Vagina (tissue), 2 donors: ENCODE measurements at regions not wholly inside any gene's neighbourhood (a gene's known extent, or its start where the extent isn't known, plus 50 kb on each side); places are given as distances from the start of the nearest gene placed in this dataset.
A peak's percentile ranks its signal among the peaks of the same experiment; 100 is the strongest.

Experiments
- DNase-seq, 2 donors: peaks; one replicate each; pipeline ENCODE4 v3.0.0-alpha.2; 2017; ENCODE audit errors: extremely low spot score in 2 of 2
- H3K27ac ChIP-seq: fragments of 200-600 bp; sonication (generic); one replicate; pipeline ENCODE4 v1.5.1; 2019
- H3K27me3 ChIP-seq: fragments of 200-600 bp; sonication (generic); one replicate; pipeline ENCODE4 v1.5.1; 2019
- H3K36me3 ChIP-seq, 2 donors: fragments of 200-600 bp; sonication (generic); one replicate each; pipeline ENCODE4 v1.5.1; 2017 to 2019
- H3K4me1 ChIP-seq: fragments of 200-600 bp; sonication (generic); one replicate; pipeline ENCODE4 v1.5.1; 2019
- H3K4me3 ChIP-seq, 2 donors: fragments of 200-600 bp; sonication (generic); 1 replicate in 1 of 2; 2 replicates in 1 of 2; pipeline ENCODE4 v1.5.1; 2016 to 2019
- H3K9me3 ChIP-seq: fragments of 200-600 bp; sonication (generic); one replicate; pipeline ENCODE4 v1.5.1; 2019
- CTCF ChIP-seq, 3 experiments: fragments of 450-650 bp in 2 of 3; fragments of 200-600 bp in 1 of 3; sonication (generic) in 1 of 3; IDR thresholded peaks; one replicate each; pipeline ENCODE4 v1.5.1; 2017 to 2019; ENCODE audit warnings: antibody characterized with exemption in 3 of 3, mild to moderate bottlenecking in 2 of 3, moderate library complexity in 2 of 3
- POLR2A ChIP-seq, 2 donors: fragments of 450-650 bp; IDR thresholded peaks; one replicate each; pipeline ENCODE4 v1.6.1; 2017; ENCODE audit warnings: antibody characterized with exemption in 2 of 2, mild to moderate bottlenecking in 2 of 2, moderate library complexity in 2 of 2
- POLR2AphosphoS5 ChIP-seq, 2 donors: sonication (generic); formaldehyde crosslinking; IDR thresholded peaks; one replicate each; pipeline ENCODE4 v1.9.0; 2017; ENCODE audit warnings: antibody characterized with exemption in 2 of 2, mild to moderate bottlenecking in 2 of 2, low read depth in 1 of 2; ENCODE audit not compliant: insufficient read depth in 1 of 2
- intact Hi-C: fragments of 100-400 bp; cut with DNase I; formaldehyde crosslinking; loops from one replicate; pipeline ENCODE4 v1.15.1; 2023

- Histone ChIP-seq H3K27me3 (no peaks in the 10 kb centered on the region), H3K27ac (no peak overlapping the region), H3K4me3 (no peak overlapping the region), H3K4me1 (no peaks in the 10 kb centered on the region), H3K9me3 (no peaks in the 10 kb centered on the region), H3K36me3 (no peaks in the 10 kb centered on the region)
- TF ChIP-seq CTCF (IDR thresholded peaks at IDR 0.05) (no peak), POLR2AphosphoS5 (IDR thresholded peaks at IDR 0.05; ENCODE audit: insufficient read depth in 1 of 2, low read depth in 1 of 2) (no peak), POLR2A (IDR thresholded peaks at IDR 0.05) (no peak)
- DNase-seq: no peak
- intact Hi-C loops: no loop called here
Measured at GRCh38 chr13:21228738-21229137, 52.3 kb downstream of the MRPL57 start.

GRCh38 chr13:21229241-21230024, 53.0 kb downstream of the MRPL57 start:
- H3K27me3 ChIP-seq: no peaks in the 10 kb centered on the region
- intact Hi-C loops: no loop called here

GRCh38 chr13:21230516-21230915, 54.1 kb downstream of the MRPL57 start:
- intact Hi-C loops: no loop called here
- DNase-seq: no peak
- Histone ChIP-seq H3K4me3 (no peak overlapping the region), H3K27ac (no peak overlapping the region), H3K4me1 (no peaks in the 10 kb centered on the region), H3K36me3 (no peaks in the 10 kb centered on the region), H3K27me3 (no peaks in the 10 kb centered on the region), H3K9me3 (no peaks in the 10 kb centered on the region)
- TF ChIP-seq POLR2A (IDR thresholded peaks at IDR 0.05) (no peak), CTCF (IDR thresholded peaks at IDR 0.05) (no peak), POLR2AphosphoS5 (IDR thresholded peaks at IDR 0.05; ENCODE audit: insufficient read depth in 1 of 2, low read depth in 1 of 2) (no peak)

More at GRCh38 chr13:21229241-21230024, 53.0 kb downstream of the MRPL57 start:
- Histone ChIP-seq H3K4me3 (no peak overlapping the region), H3K4me1 (no peaks in the 10 kb centered on the region), H3K27ac (no peak overlapping the region), H3K36me3 (no peaks in the 10 kb centered on the region), H3K9me3 (no peaks in the 10 kb centered on the region)
- DNase-seq: no peak
- TF ChIP-seq POLR2AphosphoS5 (IDR thresholded peaks at IDR 0.05; ENCODE audit: insufficient read depth in 1 of 2, low read depth in 1 of 2) (no peak), CTCF (IDR thresholded peaks at IDR 0.05) (no peak), POLR2A (IDR thresholded peaks at IDR 0.05) (no peak)

GRCh38 chr13:21231426-21231940, 55.0 kb downstream of the MRPL57 start:
- no peaks in the 10 kb centered on the region for H3K9me3 ChIP-seq
- no peak overlapping the region for H3K4me3 ChIP-seq
- no peaks in the 10 kb centered on the region for H3K36me3 ChIP-seq
- H3K27me3 ChIP-seq: no peaks in the 10 kb centered on the region
- TF ChIP-seq POLR2AphosphoS5 (IDR thresholded peaks at IDR 0.05; ENCODE audit: insufficient read depth in 1 of 2, low read depth in 1 of 2): no peak
- no peak for TF ChIP-seq POLR2A (IDR thresholded peaks at IDR 0.05)
- no peak for TF ChIP-seq CTCF (IDR thresholded peaks at IDR 0.05)
- H3K27ac ChIP-seq: no peak overlapping the region
- intact Hi-C loops: no loop called here
- H3K4me1 ChIP-seq: no peaks in the 10 kb centered on the region
- no peak for DNase-seq

GRCh38 chr13:21232196-21232595, 55.7 kb downstream of the MRPL57 start:
- Histone ChIP-seq H3K4me3 (peak overlapping the region in 1 of 2 donors; percentile 22), H3K27ac (peak overlapping the region; percentile 33), H3K27me3 (no peaks in the 10 kb centered on the region), H3K4me1 (no peaks in the 10 kb centered on the region), H3K9me3 (no peaks in the 10 kb centered on the region), H3K36me3 (no peaks in the 10 kb centered on the region)
- no peak for TF ChIP-seq POLR2A (IDR thresholded peaks at IDR 0.05)
- TF ChIP-seq CTCF (IDR thresholded peaks at IDR 0.05): peak in 1 of 3 experiments; percentile 5
- DNase-seq: no peak
- intact Hi-C loops: no loop called here
